GM23338 (cell line): ENCODE measurements at regions not wholly inside any gene's neighbourhood (a gene's known extent, or its start where the extent isn't known, plus 50 kb on each side); places are given as distances from the start of the nearest gene placed in this dataset.

Source experiments
- CREB1 ChIP-seq: fragments of 250-450 bp; sonication (Bioruptor Pico); IDR thresholded peaks from 2 replicates; pipeline ENCODE4 v1.5.0; 2020; ENCODE audit warnings: low read depth, mild to moderate bottlenecking, moderate library complexity
- CTCF ChIP-seq, 2 experiments: fragments of 200-600 bp in 1 of 2; sonication (generic) in 1 of 2; conservative IDR thresholded peaks; 2 replicates each; pipeline versions ENCODE4 v1.5.1 to v1.6.1; 2016 to 2017; ENCODE audit warnings: antibody characterized with exemption in 2 of 2, low read depth in 2 of 2, mild to moderate bottlenecking in 2 of 2, moderate library complexity in 1 of 2
- EZH2 ChIP-seq: fragments of 200-600 bp; sonication (generic); IDR thresholded peaks from one replicate; pipeline ENCODE4 v1.8.0; 2017; ENCODE audit warnings: antibody characterized with exemption, mild to moderate bottlenecking, low read depth; ENCODE audit not compliant: unreplicated experiment
- EZH2phosphoT487 ChIP-seq: fragments of 200-600 bp; sonication (generic); IDR thresholded peaks from one replicate; pipeline ENCODE4 v1.8.1; 2018; ENCODE audit warnings: antibody characterized with exemption; ENCODE audit not compliant: unreplicated experiment
- ZNF114 ChIP-seq: fragments of 250-450 bp; sonication (Bioruptor Pico); IDR thresholded peaks from 2 replicates; pipeline ENCODE4 v1.5.0; 2020; ENCODE audit warnings: mild to moderate bottlenecking, moderate library complexity
- ZNF331 ChIP-seq: fragments of 250-450 bp; sonication (Bioruptor Pico); IDR thresholded peaks from 2 replicates; pipeline ENCODE4 v1.5.0; 2020; ENCODE audit warnings: low read depth, mild to moderate bottlenecking, moderate library complexity
- ZNF462 ChIP-seq: fragments of 250-450 bp; sonication (Bioruptor Pico); IDR thresholded peaks from 2 replicates; pipeline ENCODE4 v1.5.0; 2020; ENCODE audit warnings: mild to moderate bottlenecking, moderate library complexity

- TF ChIP-seq ZNF462 (CRISPR knock-in tag) (no peak), ZNF114 (CRISPR knock-in tag) (no peak), CREB1 (CRISPR knock-in tag) (no peak), EZH2phosphoT487 (no peak), EZH2 (no peak), ZNF331 (CRISPR knock-in tag) (no peak), CTCF (conservative IDR thresholded peaks at IDR 0.05; ENCODE audit: low read depth in 2 of 2) (no peak)
Measured at GRCh38 chr6:44056392-44057237, 70.6 kb downstream of the MRPL14 start (continued).
